GM12891 (cell line): ENCODE measurements at regions not wholly inside any gene's neighbourhood (a gene's known extent, or its start where the extent isn't known, plus 50 kb on each side); places are given as distances from the start of the nearest gene placed in this dataset.

Experiments
- DNase-seq: peaks from one replicate; pipeline ENCODE4 v3.0.0; 2011; ENCODE audit warnings: low spot score; ENCODE audit not compliant: insufficient read length
- FAIRE-seq: peaks from 2 replicates; lab custom pipeline; 2011; peaks lifted over from hg19 to GRCh38; lab: Jason Lieb, UNC
- PAX5 ChIP-seq: IDR thresholded peaks from 2 replicates; pipeline ENCODE4 v1.6.1; 2011; ENCODE audit warnings: low read length, moderate library complexity, mild to moderate bottlenecking; ENCODE audit not compliant: insufficient read depth, severe bottlenecking
- POLR2A ChIP-seq: IDR thresholded peaks from 2 replicates; pipeline ENCODE4 v1.6.1; 2011; ENCODE audit warnings: low read depth, low read length, control low read depth
- POLR2AphosphoS5 ChIP-seq: IDR thresholded peaks from 2 replicates; pipeline ENCODE4 v1.6.1; 2011; ENCODE audit warnings: low read depth, low read length, control low read depth
- POU2F2 ChIP-seq: IDR thresholded peaks from 2 replicates; pipeline ENCODE4 v1.6.1; 2011; ENCODE audit warnings: low read depth, mild to moderate bottlenecking, control low read depth, low read length, moderate library complexity
- SPI1 ChIP-seq: IDR thresholded peaks from 2 replicates; pipeline ENCODE4 v1.6.1; 2011; ENCODE audit warnings: low read depth, low read length, control low read depth
- TAF1 ChIP-seq: IDR thresholded peaks from 2 replicates; pipeline ENCODE4 v1.6.1; 2011; ENCODE audit warnings: low read depth, low read length, control low read depth

DNA sequence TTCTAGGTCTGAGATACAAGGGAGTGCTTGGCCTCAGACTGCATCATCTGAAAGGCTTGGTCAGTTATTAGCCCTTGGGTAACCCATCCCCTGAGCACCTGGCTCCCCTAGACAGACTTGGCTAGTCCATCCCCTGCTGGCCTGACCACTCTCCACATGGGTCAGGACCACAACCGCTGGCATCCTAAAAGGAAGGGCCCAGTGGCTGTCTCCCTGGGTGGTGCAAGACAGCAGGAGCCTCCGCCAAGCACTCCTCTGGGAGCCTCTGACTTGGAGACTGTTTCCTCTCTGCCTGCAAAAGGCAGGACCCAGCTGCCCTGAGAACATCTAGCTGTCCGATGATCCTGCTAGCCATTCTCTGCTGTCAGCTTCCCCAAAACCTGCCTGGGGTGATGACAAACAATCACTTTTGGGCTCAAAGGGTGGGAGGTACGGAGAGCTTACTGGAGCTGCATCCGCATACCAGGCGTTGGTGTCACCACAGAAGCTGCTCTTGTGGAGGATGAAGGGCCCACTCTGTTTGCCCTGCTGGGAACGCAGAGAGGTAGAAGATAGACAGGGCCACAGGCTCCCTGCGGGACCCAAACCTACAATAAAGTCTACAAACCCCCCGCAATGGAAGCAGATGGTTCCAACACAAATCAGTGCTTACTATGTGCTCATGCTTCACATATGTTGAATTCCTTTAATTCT is 108.0 kb upstream of the PRR20G start:
- no peak for FAIRE-seq

GRCh38 chr3:127394984-127395662 is 107.3 kb upstream of the PRR20G start:
- FAIRE-seq (no peak), DNase-seq (no peak)
- TF ChIP-seq POLR2AphosphoS5: no peak
- TF ChIP-seq TAF1: no peak
- no peak for TF ChIP-seq POLR2A
- TF ChIP-seq POU2F2: no peak
- no peak for TF ChIP-seq PAX5

More for the DNA sequence above, 108.0 kb upstream of the PRR20G start:
- DNase-seq: no peak
- no peak for TF ChIP-seq POLR2AphosphoS5
- TF ChIP-seq SPI1: no peak
- no peak for TF ChIP-seq TAF1
- TF ChIP-seq POU2F2: no peak

- FAIRE-seq (no peak), DNase-seq (no peak)
- TF ChIP-seq POLR2AphosphoS5: no peak
Measured at GRCh38 chr3:127394031-127394430, 106.2 kb upstream of the PRR20G start.

- no peak for DNase-seq
- TF ChIP-seq POU2F2: no peak
- TF ChIP-seq SPI1: no peak
- no peak for TF ChIP-seq POLR2A
- TF ChIP-seq POLR2AphosphoS5: no peak
- no peak for TF ChIP-seq TAF1
- TF ChIP-seq PAX5: no peak
- no peak for FAIRE-seq
Measured at GRCh38 chr3:127393131-127393820, 105.4 kb upstream of the PRR20G start.

DNA sequence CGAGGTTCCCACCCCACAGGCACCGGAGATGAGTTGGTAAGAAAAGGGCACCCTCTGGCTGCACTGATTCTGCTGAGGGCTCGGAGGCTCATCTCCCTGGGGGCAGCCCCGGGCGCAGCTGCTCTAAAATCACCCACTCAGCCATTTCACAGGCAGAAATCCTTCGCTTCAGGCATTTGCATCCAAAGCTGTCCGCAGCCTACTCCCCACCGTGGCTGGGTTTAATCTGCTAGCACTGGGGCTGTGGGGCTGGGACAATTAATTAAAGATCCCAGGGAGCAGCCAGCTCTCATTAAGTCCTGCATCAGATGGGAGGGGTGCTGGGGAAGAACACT is 104.3 kb upstream of the PRR20G start:
- DNase-seq (no peak), FAIRE-seq (no peak)
- TF ChIP-seq SPI1 (no peak), POLR2AphosphoS5 (no peak), PAX5 (no peak), TAF1 (no peak), POLR2A (no peak), POU2F2 (no peak)

- no peak for FAIRE-seq
- TF ChIP-seq POU2F2 (no peak), TAF1 (no peak), PAX5 (no peak), SPI1 (no peak), POLR2A (no peak), POLR2AphosphoS5 (no peak)
- no peak for DNase-seq
Measured at GRCh38 chr3:127391436-127392155, 103.8 kb upstream of the PRR20G start.

GRCh38 chr3:127390365-127391025 is 102.6 kb upstream of the PRR20G start:
- no peak for FAIRE-seq
- TF ChIP-seq PAX5 (no peak), POLR2AphosphoS5 (no peak), POLR2A (no peak), POU2F2 (no peak), SPI1 (no peak), TAF1 (no peak)
- no peak for DNase-seq

GRCh38 chr3:127389913-127390312 is 102.1 kb upstream of the PRR20G start:
- FAIRE-seq: no peak
- no peak for DNase-seq
- TF ChIP-seq POLR2AphosphoS5: no peak

DNA sequence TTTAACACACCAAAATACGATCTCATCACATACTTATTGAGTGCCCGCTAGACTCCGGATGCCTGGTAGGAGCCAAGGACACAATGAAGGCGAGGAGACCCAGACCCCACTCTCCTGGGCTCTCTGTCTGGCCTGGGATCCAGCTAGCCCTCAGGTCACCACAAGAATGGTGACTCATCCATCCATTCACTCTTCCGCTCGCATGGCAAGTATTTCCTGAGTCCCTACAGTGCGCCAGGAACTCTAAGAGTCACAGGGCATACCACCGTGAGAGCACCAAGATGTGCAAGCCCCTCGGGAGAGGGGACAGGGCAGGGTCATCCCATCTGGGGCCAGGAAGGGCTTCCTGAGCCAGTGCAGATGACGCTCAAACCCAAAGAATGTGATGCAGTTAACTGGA is 101.6 kb upstream of the PRR20G start:
- DNase-seq (no peak), FAIRE-seq (no peak)
- TF ChIP-seq PAX5: no peak
- TF ChIP-seq POLR2AphosphoS5: no peak
- no peak for TF ChIP-seq POLR2A
- no peak for TF ChIP-seq TAF1
- TF ChIP-seq SPI1: no peak
- no peak for TF ChIP-seq POU2F2
